ENCODE measurements at regions not wholly inside any gene's neighbourhood (a gene's known extent, or its start where the extent isn't known, plus 50 kb on each side); places are given as distances from the start of the nearest gene placed in this dataset.

GRCh38 chr16:59242556-59242955 is 508.4 kb upstream of the GOT2 start:
- no peak for TF ChIP-seq CTCF (IDR thresholded peaks at IDR 0.05; ENCODE audit: partially characterized antibody, unreplicated experiment)
- H3K27me3 Mint-ChIP-seq (ENCODE audit: unreplicated experiment): no peaks in the 10 kb centered on the region
- H3K4me1 Mint-ChIP-seq (ENCODE audit: low read depth, unreplicated experiment): no peaks in the 10 kb centered on the region
- DNase-seq: no peak
- H3K36me3 Mint-ChIP-seq (ENCODE audit: unreplicated experiment): no peaks in the 10 kb centered on the region
- H3K4me3 Mint-ChIP-seq (ENCODE audit: unreplicated experiment): no peak overlapping the region
- no peaks in the 10 kb centered on the region for H3K9me3 Mint-ChIP-seq (ENCODE audit: unreplicated experiment)
- H3K27ac Mint-ChIP-seq (ENCODE audit: unreplicated experiment): no peak overlapping the region

- Mint-ChIP-seq H3K4me3 (ENCODE audit: unreplicated experiment) (no peak overlapping the region), H3K27me3 (ENCODE audit: unreplicated experiment) (peaks cover 4% of the 10 kb centered on the region), H3K27ac (ENCODE audit: unreplicated experiment) (no peak overlapping the region), H3K36me3 (ENCODE audit: unreplicated experiment) (no peaks in the 10 kb centered on the region), H3K9me3 (ENCODE audit: unreplicated experiment) (peaks cover 2% of the 10 kb centered on the region), H3K4me1 (ENCODE audit: low read depth, unreplicated experiment) (no peaks in the 10 kb centered on the region)
- TF ChIP-seq CTCF (IDR thresholded peaks at IDR 0.05; ENCODE audit: partially characterized antibody, unreplicated experiment): no peak
- DNase-seq: no peak
These were observed 504.1 kb upstream of the GOT2 start for GRCh38 chr16:59238246-59238645.

- Mint-ChIP-seq H3K9me3 (ENCODE audit: unreplicated experiment) (peaks cover 2% of the 10 kb centered on the region), H3K36me3 (ENCODE audit: unreplicated experiment) (no peaks in the 10 kb centered on the region), H3K4me1 (ENCODE audit: low read depth, unreplicated experiment) (no peaks in the 10 kb centered on the region), H3K27ac (ENCODE audit: unreplicated experiment) (no peak overlapping the region), H3K27me3 (ENCODE audit: unreplicated experiment) (peaks cover 4% of the 10 kb centered on the region), H3K4me3 (ENCODE audit: unreplicated experiment) (no peak overlapping the region)
- DNase-seq: no peak
- TF ChIP-seq CTCF (IDR thresholded peaks at IDR 0.05; ENCODE audit: partially characterized antibody, unreplicated experiment): no peak
These were observed 502.8 kb upstream of the GOT2 start for GRCh38 chr16:59236804-59237458.

GRCh38 chr16:59224401-59224800 is 490.3 kb upstream of the GOT2 start:
- no peak overlapping the region for H3K4me3 Mint-ChIP-seq (ENCODE audit: unreplicated experiment)
- no peaks in the 10 kb centered on the region for H3K9me3 Mint-ChIP-seq (ENCODE audit: unreplicated experiment)
- TF ChIP-seq CTCF (IDR thresholded peaks at IDR 0.05; ENCODE audit: partially characterized antibody, unreplicated experiment): no peak
- no peak overlapping the region for H3K27ac Mint-ChIP-seq (ENCODE audit: unreplicated experiment)
- no peaks in the 10 kb centered on the region for H3K4me1 Mint-ChIP-seq (ENCODE audit: low read depth, unreplicated experiment)
- H3K36me3 Mint-ChIP-seq (ENCODE audit: unreplicated experiment): no peaks in the 10 kb centered on the region
- H3K27me3 Mint-ChIP-seq (ENCODE audit: unreplicated experiment): no peaks in the 10 kb centered on the region
- DNase-seq: no peak

GRCh38 chr16:59220011-59220410 is 485.9 kb upstream of the GOT2 start:
- Mint-ChIP-seq H3K9me3 (ENCODE audit: unreplicated experiment) (no peaks in the 10 kb centered on the region), H3K27ac (ENCODE audit: unreplicated experiment) (no peak overlapping the region), H3K27me3 (ENCODE audit: unreplicated experiment) (no peaks in the 10 kb centered on the region), H3K36me3 (ENCODE audit: unreplicated experiment) (no peaks in the 10 kb centered on the region), H3K4me3 (ENCODE audit: unreplicated experiment) (no peak overlapping the region), H3K4me1 (ENCODE audit: low read depth, unreplicated experiment) (no peaks in the 10 kb centered on the region)
- TF ChIP-seq CTCF (IDR thresholded peaks at IDR 0.05; ENCODE audit: partially characterized antibody, unreplicated experiment): no peak
- no peak for DNase-seq

Data from glutamatergic neuron (in vitro differentiated cells).